ENCODE measurements at regions not wholly inside any gene's neighbourhood (a gene's known extent, or its start where the extent isn't known, plus 50 kb on each side); places are given as distances from the start of the nearest gene placed in this dataset.

DNA sequence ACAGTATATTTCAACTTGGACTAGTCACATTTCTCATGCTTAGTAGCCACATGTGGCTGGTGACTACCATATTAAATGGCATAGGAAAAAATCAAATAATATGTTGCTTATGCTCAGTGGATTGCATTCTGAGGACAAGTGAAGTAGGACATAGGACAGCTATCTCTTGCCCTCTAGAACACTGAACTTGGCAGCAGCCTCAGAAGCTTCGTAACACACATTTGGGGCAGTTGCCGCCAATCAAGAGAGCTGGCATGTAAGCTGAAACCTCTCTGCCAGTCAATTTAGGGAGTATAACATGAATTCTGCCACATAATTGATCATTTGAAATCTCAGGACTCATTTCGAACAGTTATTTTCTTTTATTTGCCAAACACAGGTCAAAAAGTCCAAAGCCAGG is 505.5 kb downstream of the MAT2B start:
- Mint-ChIP-seq H3K9me3 (ENCODE audit: low read depth) (peaks cover 2% of the 10 kb centered on the region), H3K4me3 (no peak overlapping the region), H3K36me3 (ENCODE audit: low read depth) (no peaks in the 10 kb centered on the region), H3K27ac (no peak overlapping the region), H3K27me3 (no peaks in the 10 kb centered on the region), H3K4me1 (no peaks in the 10 kb centered on the region)
- ATAC-seq: no peak
- intact Hi-C loops (cut with DNase I, micrococcal nuclease): loop anchor here in 1 of 2 experiments (5.0 kb wide), 2 partner anchors 449 to 1446 kb away; no protein-coding TSS in a partner anchor
- POLR2A ChIA-PET: no interaction called here
- DNase-seq: no peak
- CTCF ChIA-PET: no interaction called here

DNA sequence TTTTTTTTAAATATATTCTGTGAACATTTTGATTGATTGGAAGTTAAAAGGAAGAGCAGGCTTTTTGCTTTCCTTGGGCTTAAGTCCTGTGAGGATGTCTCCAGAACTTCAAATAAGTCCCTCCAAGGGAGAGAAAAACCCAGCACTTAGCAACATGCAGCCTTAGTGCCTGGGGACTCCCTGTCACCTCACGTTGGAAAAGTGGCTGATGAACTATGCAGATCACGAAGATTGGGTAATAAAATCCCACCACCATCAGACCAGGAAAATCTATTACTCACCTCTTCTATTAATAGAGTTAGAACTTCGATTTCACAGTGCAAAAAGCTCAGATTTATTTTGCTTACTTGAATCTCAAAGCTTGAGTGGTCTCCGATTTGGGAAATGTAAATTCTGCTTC is 507.0 kb downstream of the MAT2B start:
- no peaks in the 10 kb centered on the region for H3K36me3 Mint-ChIP-seq (ENCODE audit: low read depth)
- H3K27me3 Mint-ChIP-seq: no peaks in the 10 kb centered on the region
- H3K4me1 Mint-ChIP-seq: no peaks in the 10 kb centered on the region
- POLR2A ChIA-PET: no interaction called here
- H3K27ac Mint-ChIP-seq: no peak overlapping the region
- ATAC-seq: no peak
- no peak overlapping the region for H3K4me3 Mint-ChIP-seq
- H3K9me3 Mint-ChIP-seq (ENCODE audit: low read depth): peaks cover 2% of the 10 kb centered on the region
- intact Hi-C loops (cut with DNase I, micrococcal nuclease): loop anchor here (2.0 to 5.0 kb wide), 3 partner anchors 450 to 1445 kb away; no protein-coding TSS in a partner anchor
- DNase-seq: no peak
- CTCF ChIA-PET: interaction anchor here (0.6 kb wide), 1 partner anchor 112 kb away, joined by 4 read pairs; no protein-coding TSS in a partner anchor

DNA sequence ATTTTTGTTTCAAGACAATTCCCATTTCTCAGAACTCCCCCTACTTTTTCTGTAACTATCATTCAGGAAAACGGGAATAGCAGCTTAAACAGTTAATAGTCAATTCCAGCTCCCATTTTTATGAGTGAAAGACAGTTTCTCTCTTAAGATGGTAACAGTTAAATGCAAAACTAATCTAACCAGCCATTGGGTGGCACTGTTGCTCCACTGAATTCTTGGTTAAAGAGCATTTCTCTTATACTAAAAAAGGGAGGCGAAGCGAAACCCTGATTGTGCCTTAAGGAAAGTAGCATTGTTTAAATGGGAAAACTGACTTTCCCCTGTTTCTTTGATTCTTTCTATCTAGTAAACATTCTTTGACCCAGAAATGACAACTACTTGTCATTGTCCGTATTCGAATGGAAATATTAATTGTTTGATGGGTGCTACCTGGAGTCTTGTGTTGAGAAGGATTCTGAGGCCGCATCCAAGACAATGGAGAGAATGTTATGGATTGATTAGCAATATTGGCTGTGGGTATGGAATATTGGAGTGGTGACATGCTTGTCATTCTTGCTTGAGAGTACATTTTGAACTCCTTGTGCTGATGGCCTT is 507.8 kb downstream of the MAT2B start:
- H3K27ac Mint-ChIP-seq: no peak overlapping the region
- H3K4me3 Mint-ChIP-seq: no peak overlapping the region
- peaks cover 2% of the 10 kb centered on the region for H3K9me3 Mint-ChIP-seq (ENCODE audit: low read depth)
- DNase-seq (peak; percentile 50), ATAC-seq (no peak)
- intact Hi-C loops (cut with DNase I, micrococcal nuclease): loop anchor here (1.0 to 5.0 kb wide), 5 partner anchors 451 to 1444 kb away; no protein-coding TSS in a partner anchor
- ChIA-PET POLR2A (no interaction called here), CTCF (interaction anchor here (0.6 kb wide), 1 partner anchor 113 kb away, joined by 4 read pairs; no protein-coding TSS in a partner anchor)
- H3K4me1 Mint-ChIP-seq: no peaks in the 10 kb centered on the region
- no peaks in the 10 kb centered on the region for H3K27me3 Mint-ChIP-seq
- no peaks in the 10 kb centered on the region for H3K36me3 Mint-ChIP-seq (ENCODE audit: low read depth)

DNA sequence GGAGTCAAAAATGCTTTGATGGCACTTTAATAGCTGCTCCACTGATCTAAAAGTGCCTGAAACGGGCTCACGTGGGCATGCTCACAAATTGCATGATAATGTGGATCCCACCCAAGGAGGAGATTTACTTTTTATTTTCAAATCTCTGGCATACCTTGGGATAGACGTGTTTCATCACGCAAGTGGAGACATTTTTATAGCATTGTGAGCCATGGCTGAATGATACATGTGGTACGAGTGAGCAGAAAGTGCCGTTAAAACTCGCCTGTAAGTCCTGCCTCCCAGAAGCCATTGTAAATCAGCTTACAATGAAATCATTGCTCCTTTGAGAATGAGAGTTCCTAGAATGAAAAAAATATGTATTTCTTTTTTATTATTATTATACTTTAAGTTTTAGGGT is 514.7 kb downstream of the MAT2B start:
- H3K27ac Mint-ChIP-seq: no peak overlapping the region
- no peak for DNase-seq
- ATAC-seq: no peak
- H3K4me1 Mint-ChIP-seq: no peaks in the 10 kb centered on the region
- POLR2A ChIA-PET: no interaction called here
- no peaks in the 10 kb centered on the region for H3K27me3 Mint-ChIP-seq
- peaks cover 2% of the 10 kb centered on the region for H3K9me3 Mint-ChIP-seq (ENCODE audit: low read depth)
- CTCF ChIA-PET: no interaction called here
- no peaks in the 10 kb centered on the region for H3K36me3 Mint-ChIP-seq (ENCODE audit: low read depth)
- intact Hi-C loops (cut with DNase I, micrococcal nuclease): no loop called here
- no peak overlapping the region for H3K4me3 Mint-ChIP-seq

DNA sequence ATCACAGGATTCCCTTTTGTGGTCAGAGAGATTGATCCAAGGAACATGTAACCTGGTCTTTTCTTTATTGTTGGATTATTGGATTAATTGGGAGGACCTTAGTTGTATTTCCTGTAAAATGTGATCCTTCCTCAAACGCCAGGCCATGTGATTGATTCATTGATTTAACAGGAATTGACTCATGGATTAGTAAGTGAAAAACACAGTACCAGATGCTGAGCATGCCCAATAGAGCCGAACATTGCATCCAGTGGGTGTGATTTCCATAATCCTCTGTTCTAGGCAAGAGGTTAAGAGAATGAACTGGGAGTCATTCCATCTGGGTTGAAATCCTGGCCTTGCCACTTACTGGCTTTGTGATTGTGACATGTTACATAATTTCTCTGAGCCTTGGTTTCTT is 522.3 kb downstream of the MAT2B start:
- ATAC-seq: no peak
- Mint-ChIP-seq H3K27me3 (no peaks in the 10 kb centered on the region), H3K27ac (no peak overlapping the region), H3K36me3 (ENCODE audit: low read depth) (no peaks in the 10 kb centered on the region), H3K4me1 (no peaks in the 10 kb centered on the region), H3K9me3 (ENCODE audit: low read depth) (no peaks in the 10 kb centered on the region), H3K4me3 (no peak overlapping the region)
- ChIA-PET POLR2A (no interaction called here), CTCF (no interaction called here)
- no peak for DNase-seq
- intact Hi-C loops (cut with DNase I, micrococcal nuclease): no loop called here

DNA sequence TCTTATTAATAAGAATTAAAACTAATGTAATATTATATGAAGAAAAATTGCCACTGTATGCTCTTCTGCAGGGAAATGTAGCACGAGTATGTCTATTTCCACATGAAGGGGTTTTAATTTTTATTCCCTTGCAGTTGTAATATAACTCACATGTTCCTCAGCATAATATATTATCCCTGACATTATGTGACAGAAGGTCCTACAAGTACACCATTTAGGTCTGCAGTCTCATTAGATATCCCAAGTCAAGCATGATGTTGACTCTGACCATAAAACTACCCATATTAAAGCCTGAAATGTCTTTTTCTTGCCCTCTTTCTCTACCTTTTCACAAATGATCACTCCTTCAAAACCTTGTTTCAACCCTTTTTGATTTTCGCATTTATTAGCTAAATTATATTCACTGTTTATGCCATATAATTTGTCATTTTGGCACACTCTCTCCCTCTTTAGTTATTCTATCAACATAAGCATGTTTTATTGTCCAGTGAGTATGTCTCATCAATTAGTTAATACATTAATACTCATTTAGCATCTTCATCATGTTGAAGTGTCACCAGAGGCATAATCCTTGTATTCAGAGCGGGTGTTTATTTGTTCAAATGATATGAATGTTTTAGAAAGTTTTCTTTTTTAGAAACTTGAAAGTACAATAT is 532.8 kb downstream of the MAT2B start:
- no peaks in the 10 kb centered on the region for H3K27me3 Mint-ChIP-seq
- H3K4me1 Mint-ChIP-seq: no peaks in the 10 kb centered on the region
- no peaks in the 10 kb centered on the region for H3K36me3 Mint-ChIP-seq (ENCODE audit: low read depth)
- ChIA-PET POLR2A (no interaction called here), CTCF (no interaction called here)
- no peak for ATAC-seq
- no peak overlapping the region for H3K4me3 Mint-ChIP-seq
- intact Hi-C loops (cut with DNase I, micrococcal nuclease): no loop called here
- peaks cover 4% of the 10 kb centered on the region for H3K9me3 Mint-ChIP-seq (ENCODE audit: low read depth)
- no peak overlapping the region for H3K27ac Mint-ChIP-seq
- DNase-seq: no peak

DNA sequence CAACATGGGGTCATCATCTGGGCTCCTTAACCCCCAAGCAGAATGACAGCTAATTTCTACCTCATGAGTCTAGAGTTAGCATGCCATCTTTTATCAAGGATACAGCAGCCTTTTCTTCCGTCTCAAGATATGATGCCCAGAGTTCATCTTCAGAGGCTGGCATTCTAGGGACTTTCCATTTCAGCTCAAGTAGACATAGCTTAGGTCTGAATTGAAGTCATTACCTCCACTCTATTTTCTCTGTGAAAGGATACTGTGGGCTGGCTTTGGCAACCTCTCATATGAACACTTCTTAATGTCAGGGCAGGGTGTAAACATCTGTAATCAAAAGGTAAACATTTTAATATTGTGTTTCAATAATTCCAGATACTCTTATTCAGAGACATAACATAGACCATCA is 535.7 kb downstream of the MAT2B start:
- intact Hi-C loops (cut with DNase I, micrococcal nuclease): no loop called here

DNA sequence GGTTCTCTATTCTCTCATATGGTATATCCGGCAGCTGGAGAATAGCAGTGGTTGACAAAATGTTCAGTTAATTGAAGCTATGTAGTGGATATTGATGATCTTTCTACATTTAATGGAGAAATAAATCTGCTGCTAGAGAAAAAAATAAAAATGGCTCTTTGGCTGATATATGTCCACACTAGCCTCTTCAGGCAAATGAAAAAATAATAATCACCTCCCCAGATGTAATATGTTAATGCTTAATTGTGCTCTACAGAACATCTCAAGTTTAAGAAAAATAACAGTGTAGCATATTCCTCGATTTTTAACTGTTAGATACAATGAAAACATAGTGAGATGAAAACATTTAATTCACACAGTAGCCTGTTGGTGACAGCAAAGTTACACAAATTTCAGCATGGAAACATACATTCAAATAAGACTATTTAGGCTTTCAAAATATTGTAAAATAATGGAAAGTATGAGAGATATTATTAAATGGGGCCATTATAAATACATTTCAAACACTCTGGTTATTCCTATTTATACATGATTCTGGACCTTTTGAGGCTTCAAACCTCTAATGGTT is 543.0 kb downstream of the MAT2B start:
- Mint-ChIP-seq H3K9me3 (ENCODE audit: low read depth) (no peaks in the 10 kb centered on the region), H3K27ac (no peak overlapping the region), H3K36me3 (ENCODE audit: low read depth) (no peaks in the 10 kb centered on the region), H3K27me3 (no peaks in the 10 kb centered on the region), H3K4me1 (no peaks in the 10 kb centered on the region), H3K4me3 (no peak overlapping the region)
- ATAC-seq (no peak), DNase-seq (no peak)
- ChIA-PET POLR2A (no interaction called here), CTCF (no interaction called here)
- intact Hi-C loops (cut with DNase I, micrococcal nuclease): no loop called here

More for the DNA sequence above, 535.7 kb downstream of the MAT2B start:
- CTCF ChIA-PET: no interaction called here
- no peaks in the 10 kb centered on the region for H3K27me3 Mint-ChIP-seq
- H3K36me3 Mint-ChIP-seq (ENCODE audit: low read depth): no peaks in the 10 kb centered on the region
- ATAC-seq (no peak), DNase-seq (no peak)
- no peaks in the 10 kb centered on the region for H3K4me1 Mint-ChIP-seq
- no peak overlapping the region for H3K4me3 Mint-ChIP-seq
- H3K9me3 Mint-ChIP-seq (ENCODE audit: low read depth): peaks cover 2% of the 10 kb centered on the region
- no peak overlapping the region for H3K27ac Mint-ChIP-seq
- POLR2A ChIA-PET: no interaction called here

DNA sequence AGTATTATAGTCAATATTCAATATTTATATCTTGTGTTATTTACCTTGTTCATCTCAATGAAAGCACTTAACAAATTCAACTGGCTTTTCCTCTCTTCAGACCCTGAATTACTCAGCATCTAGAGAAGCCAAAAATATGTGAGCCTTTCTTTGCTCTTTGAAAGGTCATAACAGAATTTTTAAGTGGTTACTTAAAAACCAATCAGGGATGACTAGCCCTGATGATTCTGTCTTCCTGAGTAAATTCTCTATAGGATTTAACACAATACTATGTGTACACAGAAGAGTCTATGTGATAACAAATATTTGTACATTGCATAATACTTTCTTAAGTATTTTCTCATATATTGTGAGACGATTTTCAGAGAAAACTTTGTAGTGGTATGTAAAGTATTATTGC is 546.3 kb downstream of the MAT2B start:
- ATAC-seq (no peak), DNase-seq (no peak)
- H3K36me3 Mint-ChIP-seq (ENCODE audit: low read depth): no peaks in the 10 kb centered on the region
- intact Hi-C loops (cut with DNase I, micrococcal nuclease): no loop called here
- H3K9me3 Mint-ChIP-seq (ENCODE audit: low read depth): no peaks in the 10 kb centered on the region
- ChIA-PET POLR2A (no interaction called here), CTCF (interaction anchor here (0.8 kb wide), 1 partner anchor 9 kb away, joined by 3 read pairs; no protein-coding TSS in a partner anchor)
- H3K4me3 Mint-ChIP-seq: no peak overlapping the region
- H3K27me3 Mint-ChIP-seq: no peaks in the 10 kb centered on the region
- no peak overlapping the region for H3K27ac Mint-ChIP-seq
- no peaks in the 10 kb centered on the region for H3K4me1 Mint-ChIP-seq

DNA sequence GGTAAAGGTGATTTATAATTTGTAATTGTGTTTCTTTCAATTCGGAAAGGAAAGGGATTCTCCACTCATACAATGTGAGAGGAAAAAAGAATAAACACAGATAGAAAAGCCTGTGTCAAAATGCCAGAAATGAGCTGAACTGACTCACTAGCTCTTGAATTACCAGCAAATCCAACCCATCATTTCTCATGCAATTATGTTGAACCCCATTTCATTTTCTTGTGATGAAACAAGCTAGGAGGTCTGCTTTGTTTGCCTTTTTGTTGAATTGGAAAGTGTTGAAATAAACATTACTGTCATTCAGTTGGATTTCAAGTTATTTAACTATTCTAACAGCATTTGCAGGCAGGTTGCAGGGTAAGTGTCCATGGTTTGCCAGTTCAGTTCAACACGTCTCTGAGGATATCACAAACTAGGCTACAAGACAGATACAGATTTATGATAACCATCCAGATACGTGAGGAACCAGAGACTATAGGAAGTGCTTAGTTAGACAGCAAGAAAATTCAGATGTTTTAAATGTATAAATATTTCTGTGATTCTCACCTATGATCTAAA is 547.2 kb downstream of the MAT2B start:
- ATAC-seq (no peak), DNase-seq (no peak)
- ChIA-PET POLR2A (no interaction called here), CTCF (no interaction called here)
- no peaks in the 10 kb centered on the region for H3K36me3 Mint-ChIP-seq (ENCODE audit: low read depth)
- no peak overlapping the region for H3K4me3 Mint-ChIP-seq
- H3K9me3 Mint-ChIP-seq (ENCODE audit: low read depth): no peaks in the 10 kb centered on the region
- intact Hi-C loops (cut with DNase I, micrococcal nuclease): no loop called here
- no peak overlapping the region for H3K27ac Mint-ChIP-seq
- H3K4me1 Mint-ChIP-seq: no peaks in the 10 kb centered on the region
- no peaks in the 10 kb centered on the region for H3K27me3 Mint-ChIP-seq

DNA sequence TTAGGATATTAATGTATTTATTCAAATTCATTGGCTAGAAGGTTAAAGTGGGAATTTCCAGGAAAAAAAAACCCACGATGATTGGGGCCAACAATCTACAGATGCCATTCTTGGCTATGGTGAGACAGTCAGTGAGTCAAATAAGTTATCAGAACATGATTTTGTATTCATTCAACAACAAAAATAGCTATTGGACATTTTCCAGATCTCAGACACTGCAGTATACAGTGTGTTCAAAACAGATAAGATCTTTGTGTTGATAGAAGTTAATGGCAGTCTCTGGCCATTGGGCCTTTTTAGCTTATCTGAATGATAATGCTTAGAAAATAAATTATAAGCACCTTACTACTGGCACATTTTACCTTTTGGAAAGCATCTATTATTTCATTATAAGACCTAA is 547.7 kb downstream of the MAT2B start:
- H3K4me1 Mint-ChIP-seq: no peaks in the 10 kb centered on the region
- intact Hi-C loops (cut with DNase I, micrococcal nuclease): no loop called here
- H3K27me3 Mint-ChIP-seq: no peaks in the 10 kb centered on the region
- H3K27ac Mint-ChIP-seq: no peak overlapping the region
- ATAC-seq: no peak
- no peak overlapping the region for H3K4me3 Mint-ChIP-seq
- H3K9me3 Mint-ChIP-seq (ENCODE audit: low read depth): no peaks in the 10 kb centered on the region
- ChIA-PET CTCF (no interaction called here), POLR2A (no interaction called here)
- no peak for DNase-seq
- H3K36me3 Mint-ChIP-seq (ENCODE audit: low read depth): no peaks in the 10 kb centered on the region

DNA sequence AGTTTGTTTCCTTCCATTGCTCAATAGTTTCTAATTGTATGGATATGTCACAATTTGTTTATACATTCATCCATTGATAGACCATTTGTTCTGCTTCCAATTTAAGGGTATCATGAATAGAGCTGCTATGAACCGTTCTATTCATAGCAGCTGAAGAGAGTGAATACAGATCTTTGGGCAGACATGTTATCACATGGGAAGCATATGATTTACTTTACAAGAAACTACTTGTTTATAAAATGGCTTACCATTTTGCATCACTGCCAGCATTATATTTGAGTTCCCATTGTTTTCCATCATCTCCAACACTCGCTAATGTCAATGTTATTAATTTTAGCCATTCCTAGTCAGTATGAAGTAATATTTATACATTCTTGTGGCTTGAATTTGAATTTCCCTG is 549.0 kb downstream of the MAT2B start:
- Mint-ChIP-seq H3K27ac (no peak overlapping the region), H3K27me3 (no peaks in the 10 kb centered on the region), H3K36me3 (ENCODE audit: low read depth) (no peaks in the 10 kb centered on the region), H3K9me3 (ENCODE audit: low read depth) (no peaks in the 10 kb centered on the region), H3K4me1 (no peaks in the 10 kb centered on the region), H3K4me3 (no peak overlapping the region)
- ATAC-seq (no peak), DNase-seq (no peak)
- POLR2A ChIA-PET: no interaction called here
- CTCF ChIA-PET: no interaction called here
- intact Hi-C loops (cut with DNase I, micrococcal nuclease): no loop called here
